Hepatocyte (in vitro differentiated cells): ENCODE measurements at regions not wholly inside any gene's neighbourhood (a gene's known extent, or its start where the extent isn't known, plus 50 kb on each side); places are given as distances from the start of the nearest gene placed in this dataset.

ENCODE experiments used
- DNase-seq: peaks from one replicate; pipeline ENCODE4 v3.0.0-alpha.2; 2016; ENCODE audit warnings: low spot score
- H2AFZ ChIP-seq: fragments of 200-600 bp; sonication (generic); 2 replicates; pipeline ENCODE4 v1.6.0; 2016; ENCODE audit warnings: antibody characterized with exemption, mild to moderate bottlenecking
- H3K27ac ChIP-seq: fragments of 200-600 bp; sonication (generic); 2 replicates; pipeline ENCODE4 v1.5.1; 2016; ENCODE audit warnings: mild to moderate bottlenecking
- H3K27me3 ChIP-seq: fragments of 200-600 bp; sonication (generic); 2 replicates; pipeline ENCODE4 v1.6.1; 2016
- H3K36me3 ChIP-seq: fragments of 200-600 bp; sonication (generic); replicated peaks from 2 replicates; pipeline ENCODE4 v1.5.1; 2016; ENCODE audit warnings: low read depth; ENCODE audit not compliant: insufficient read depth
- H3K4me1 ChIP-seq: fragments of 200-600 bp; sonication (generic); 2 replicates; pipeline ENCODE4 v1.5.1; 2016; ENCODE audit warnings: mild to moderate bottlenecking, moderate library complexity; ENCODE audit not compliant: insufficient read depth
- H3K4me2 ChIP-seq: fragments of 200-600 bp; sonication (generic); 2 replicates; pipeline ENCODE4 v1.6.0; 2016
- H3K4me3 ChIP-seq: fragments of 200-600 bp; sonication (generic); 2 replicates; pipeline ENCODE4 v1.5.1; 2016; ENCODE audit warnings: mild to moderate bottlenecking
- H3K79me2 ChIP-seq: fragments of 200-600 bp; sonication (generic); 2 replicates; pipeline ENCODE4 v1.6.0; 2017; ENCODE audit warnings: mild to moderate bottlenecking
- H3K9me2 ChIP-seq: fragments of 200-600 bp; sonication (generic); replicated peaks from 2 replicates; pipeline ENCODE4 v1.6.0; 2017; ENCODE audit warnings: mild to moderate bottlenecking; ENCODE audit not compliant: insufficient read depth
- H3K9me3 ChIP-seq: fragments of 200-600 bp; sonication (generic); 2 replicates; pipeline ENCODE4 v1.5.1; 2016; ENCODE audit warnings: low read depth, mild to moderate bottlenecking
- H4K20me1 ChIP-seq: fragments of 200-600 bp; sonication (generic); 2 replicates; pipeline ENCODE4 v1.6.0; 2016; ENCODE audit warnings: mild to moderate bottlenecking; ENCODE audit not compliant: insufficient read depth, poor library complexity, severe bottlenecking
- EZH2 ChIP-seq: fragments of 200-600 bp; sonication (generic); IDR thresholded peaks from 2 replicates; pipeline ENCODE4 v1.6.1; 2016; ENCODE audit warnings: antibody characterized with exemption, mild to moderate bottlenecking, borderline replicate concordance
- EZH2phosphoT487 ChIP-seq: fragments of 200-600 bp; sonication (generic); IDR thresholded peaks from one replicate; pipeline ENCODE4 v1.6.1; 2018; ENCODE audit warnings: antibody characterized with exemption, mild to moderate bottlenecking, low read depth, moderate library complexity; ENCODE audit not compliant: unreplicated experiment, severe bottlenecking
- WGBS: methylation state at CpG from one replicate; pipeline ENCODE4 v1.1.6; 2016; ENCODE audit warnings: low lambda C conversion rate; ENCODE audit errors: missing lambda C conversion rate; 5-methylcytosine and 5-hydroxymethylcytosine counted together
- TF ChIP-seq, protein P1 (sequence below): fragments of 200-600 bp; sonication (generic); IDR thresholded peaks from 2 replicates; pipeline ENCODE4 v1.5.1; 2016; ENCODE audit warnings: antibody characterized with exemption, mild to moderate bottlenecking; ENCODE audit not compliant: poor library complexity

- DNase-seq: no peak
- Histone ChIP-seq H3K36me3 (no peaks in the 10 kb centered on the region), H3K4me1 (peaks cover 11% of the 10 kb centered on the region), H3K27ac (no peak overlapping the region), H3K79me2 (no peaks in the 10 kb centered on the region), H4K20me1 (no peaks in the 10 kb centered on the region), H3K4me3 (no peak overlapping the region), H3K9me2 (no peaks in the 10 kb centered on the region), H3K27me3 (peaks cover 7% of the 10 kb centered on the region), H2AFZ (no peak overlapping the region), H3K4me2 (no peak overlapping the region), H3K9me3 (no peaks in the 10 kb centered on the region)
- WGBS: 85% methylated on average over 4 of the region's 4 CpGs
- TF ChIP-seq EZH2phosphoT487 (no peak), EZH2 (no peak)
- TF ChIP-seq, protein P1, sequence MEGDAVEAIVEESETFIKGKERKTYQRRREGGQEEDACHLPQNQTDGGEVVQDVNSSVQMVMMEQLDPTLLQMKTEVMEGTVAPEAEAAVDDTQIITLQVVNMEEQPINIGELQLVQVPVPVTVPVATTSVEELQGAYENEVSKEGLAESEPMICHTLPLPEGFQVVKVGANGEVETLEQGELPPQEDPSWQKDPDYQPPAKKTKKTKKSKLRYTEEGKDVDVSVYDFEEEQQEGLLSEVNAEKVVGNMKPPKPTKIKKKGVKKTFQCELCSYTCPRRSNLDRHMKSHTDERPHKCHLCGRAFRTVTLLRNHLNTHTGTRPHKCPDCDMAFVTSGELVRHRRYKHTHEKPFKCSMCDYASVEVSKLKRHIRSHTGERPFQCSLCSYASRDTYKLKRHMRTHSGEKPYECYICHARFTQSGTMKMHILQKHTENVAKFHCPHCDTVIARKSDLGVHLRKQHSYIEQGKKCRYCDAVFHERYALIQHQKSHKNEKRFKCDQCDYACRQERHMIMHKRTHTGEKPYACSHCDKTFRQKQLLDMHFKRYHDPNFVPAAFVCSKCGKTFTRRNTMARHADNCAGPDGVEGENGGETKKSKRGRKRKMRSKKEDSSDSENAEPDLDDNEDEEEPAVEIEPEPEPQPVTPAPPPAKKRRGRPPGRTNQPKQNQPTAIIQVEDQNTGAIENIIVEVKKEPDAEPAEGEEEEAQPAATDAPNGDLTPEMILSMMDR: no peak
Measured at GRCh38 chr11:116465056-116465455, 307.7 kb downstream of the BUD13 start.

DNA sequence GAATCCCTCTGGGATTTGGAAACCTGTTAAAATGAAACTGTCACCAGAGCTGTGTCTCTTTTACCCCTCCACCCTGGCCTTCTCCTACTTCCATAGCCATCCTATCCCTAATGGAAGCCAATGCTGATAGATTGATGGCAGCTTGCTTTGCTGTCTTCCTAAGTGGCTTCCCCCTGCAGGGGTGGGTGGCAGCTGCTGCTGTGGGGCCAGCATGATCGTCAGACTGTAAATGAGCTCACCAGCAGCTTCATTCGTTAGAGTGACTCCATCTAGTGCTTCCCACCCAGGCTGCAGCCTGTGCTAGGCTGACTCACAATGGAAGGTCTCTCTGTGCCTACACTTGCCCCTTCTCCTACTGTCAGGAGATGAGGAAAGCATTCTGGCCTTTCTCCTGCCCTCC is 311.0 kb downstream of the BUD13 start:
- Histone ChIP-seq H3K4me2 (no peak overlapping the region), H3K27me3 (peaks cover 4% of the 10 kb centered on the region), H3K9me3 (no peaks in the 10 kb centered on the region), H3K79me2 (no peaks in the 10 kb centered on the region), H3K9me2 (no peaks in the 10 kb centered on the region), H3K36me3 (no peaks in the 10 kb centered on the region), H2AFZ (no peak overlapping the region), H3K4me1 (peaks cover 34% of the 10 kb centered on the region), H3K27ac (no peak overlapping the region), H4K20me1 (no peaks in the 10 kb centered on the region), H3K4me3 (no peak overlapping the region)
- no peak for DNase-seq
- TF ChIP-seq, protein P1: no peak
- no peak for TF ChIP-seq EZH2
- TF ChIP-seq EZH2phosphoT487: no peak
- 18% methylated on average over 2 of the region's 2 CpGs for WGBS

GRCh38 chr11:116460156-116460920 is 312.4 kb downstream of the BUD13 start:
- Histone ChIP-seq H3K4me2 (no peak overlapping the region), H3K27me3 (peaks cover 4% of the 10 kb centered on the region), H3K9me2 (no peaks in the 10 kb centered on the region), H3K4me3 (no peak overlapping the region), H3K79me2 (no peaks in the 10 kb centered on the region), H4K20me1 (no peaks in the 10 kb centered on the region), H3K27ac (peak overlapping the region; percentile 40), H2AFZ (no peak overlapping the region), H3K4me1 (peaks cover 34% of the 10 kb centered on the region), H3K36me3 (no peaks in the 10 kb centered on the region), H3K9me3 (no peaks in the 10 kb centered on the region)
- DNase-seq: no peak
- 69% methylated on average over 3 of the region's 3 CpGs for WGBS
- TF ChIP-seq EZH2phosphoT487 (no peak), EZH2 (no peak)
- TF ChIP-seq, protein P1: no peak
